Cardiac fibroblast (primary cell): ENCODE measurements at regions not wholly inside any gene's neighbourhood (a gene's known extent, or its start where the extent isn't known, plus 50 kb on each side); places are given as distances from the start of the nearest gene placed in this dataset.

ENCODE experiments used
- DNase-seq, 2 donors: peaks; one replicate each; pipeline versions ENCODE4 v3.0.0 to v3.0.0-alpha.2; 2010; ENCODE audit warnings: low read depth in 2 of 2
- H3K4me3 ChIP-seq, 2 donors: replicated peaks in 1 of 2; 1 replicate in 1 of 2; 2 replicates in 1 of 2; pipeline ENCODE4 v1.5.1; 2011; ENCODE audit warnings: low read depth in 2 of 2, low read length in 2 of 2, mild to moderate bottlenecking in 2 of 2, moderate library complexity in 1 of 2
- CTCF ChIP-seq: IDR thresholded peaks from one replicate; pipeline ENCODE4 v1.5.1; 2011; ENCODE audit warnings: low read depth, mild to moderate bottlenecking, low read length, inconsistent platforms

GRCh38 chr17:55668312-55668920 is 54.2 kb downstream of the TMEM100 start:
- DNase-seq: no peak
- TF ChIP-seq CTCF: no peak
- H3K4me3 ChIP-seq: no peak overlapping the region

- no peak overlapping the region for H3K4me3 ChIP-seq
- TF ChIP-seq CTCF: no peak
- no peak for DNase-seq
These were observed 55.9 kb downstream of the TMEM100 start for GRCh38 chr17:55666806-55667205.

- no peak for TF ChIP-seq CTCF
- DNase-seq: no peak
- H3K4me3 ChIP-seq: no peak overlapping the region
These were observed 58.4 kb downstream of the TMEM100 start for GRCh38 chr17:55664287-55664686.

GRCh38 chr17:55663400-55663799 is 59.3 kb downstream of the TMEM100 start:
- H3K4me3 ChIP-seq: no peak overlapping the region
- TF ChIP-seq CTCF: no peak
- no peak for DNase-seq

- no peak overlapping the region for H3K4me3 ChIP-seq
- no peak for TF ChIP-seq CTCF
- no peak for DNase-seq
These were observed 60.5 kb downstream of the TMEM100 start for GRCh38 chr17:55661963-55662834.

GRCh38 chr17:55661256-55661758 is 61.4 kb downstream of the TMEM100 start:
- no peak for TF ChIP-seq CTCF
- DNase-seq: no peak
- H3K4me3 ChIP-seq: no peak overlapping the region
